Esophagus squamous epithelium (tissue), 4 donors: ENCODE measurements at regions not wholly inside any gene's neighbourhood (a gene's known extent, or its start where the extent isn't known, plus 50 kb on each side); places are given as distances from the start of the nearest gene placed in this dataset.

Source experiments
- CTCF ChIP-seq, 6 experiments: fragments of 450-650 bp in 4 of 6; fragments of 200-600 bp in 2 of 6; sonication (generic) in 2 of 6; IDR thresholded peaks; one replicate each; pipeline ENCODE4 v1.5.1; 2016 to 2019; ENCODE audit warnings: antibody characterized with exemption in 6 of 6, mild to moderate bottlenecking in 4 of 6, moderate library complexity in 4 of 6
- POLR2A ChIP-seq, 4 donors: fragments of 450-650 bp; IDR thresholded peaks; one replicate each; pipeline ENCODE4 v1.6.1; 2017; ENCODE audit warnings: antibody characterized with exemption in 4 of 4, mild to moderate bottlenecking in 4 of 4, moderate library complexity in 3 of 4

- no peak for TF ChIP-seq POLR2A (IDR thresholded peaks at IDR 0.05)
- TF ChIP-seq CTCF (IDR thresholded peaks at IDR 0.05), result no peak
Observed at GRCh38 chr3:20646425-20646824, 460.4 kb upstream of the SGO1 start.
